NCI-H2196 (cell line): ENCODE measurements at regions not wholly inside any gene's neighbourhood (a gene's known extent, or its start where the extent isn't known, plus 50 kb on each side); places are given as distances from the start of the nearest gene placed in this dataset.

Experiments
- DNase-seq: peaks from one replicate; lab custom pipeline; 2025; ENCODE audit not compliant: unreplicated experiment; lab: John Stamatoyannopoulos, UW

- DNase-seq = peak; percentile 52
Observed at GRCh38 chr9:79120941-79121340, 450.8 kb upstream of the TLE4 start.

- no peak for DNase-seq
Observed at GRCh38 chr9:79123415-79123814, 448.4 kb upstream of the TLE4 start.

GRCh38 chr9:79127661-79128060, 444.1 kb upstream of the TLE4 start:
- DNase-seq = no peak

GRCh38 chr9:79129865-79130480, 441.8 kb upstream of the TLE4 start:
- DNase-seq = peak; percentile 57

- DNase-seq = no peak
Observed at GRCh38 chr9:79131246-79131774, 440.5 kb upstream of the TLE4 start.

GRCh38 chr9:79131824-79132377, 439.9 kb upstream of the TLE4 start:
- DNase-seq = no peak

GRCh38 chr9:79134654-79135053, 437.1 kb upstream of the TLE4 start:
- DNase-seq = no peak

- no peak for DNase-seq
Observed at GRCh38 chr9:79135681-79136415, 435.9 kb upstream of the TLE4 start.

- no peak for DNase-seq
Observed at GRCh38 chr9:79140751-79141150, 431.0 kb upstream of the TLE4 start.

- no peak for DNase-seq
Observed at GRCh38 chr9:79143211-79143610, 428.6 kb upstream of the TLE4 start.

- DNase-seq = no peak
Observed at GRCh38 chr9:79145442-79145841, 426.3 kb upstream of the TLE4 start.

GRCh38 chr9:79149585-79149984, 422.2 kb upstream of the TLE4 start:
- no peak for DNase-seq

GRCh38 chr9:79151791-79152190, 420.0 kb upstream of the TLE4 start:
- DNase-seq = no peak

GRCh38 chr9:79152306-79152705, 419.5 kb upstream of the TLE4 start:
- DNase-seq = no peak

GRCh38 chr9:79154806-79155205, 417.0 kb upstream of the TLE4 start:
- DNase-seq = no peak

- no peak for DNase-seq
Observed at GRCh38 chr9:79155308-79155707, 416.5 kb upstream of the TLE4 start.

- no peak for DNase-seq
Observed at GRCh38 chr9:79163544-79163943, 408.2 kb upstream of the TLE4 start.

GRCh38 chr9:79164406-79164805, 407.4 kb upstream of the TLE4 start:
- no peak for DNase-seq

- no peak for DNase-seq
Observed at GRCh38 chr9:79165020-79165780, 406.6 kb upstream of the TLE4 start.

- no peak for DNase-seq
Observed at GRCh38 chr9:79166005-79166404, 405.8 kb upstream of the TLE4 start.

- DNase-seq = no peak
Observed at GRCh38 chr9:79170643-79171042, 401.1 kb upstream of the TLE4 start.

GRCh38 chr9:79173932-79174331, 397.8 kb upstream of the TLE4 start:
- no peak for DNase-seq
